ENCODE measurements at regions not wholly inside any gene's neighbourhood (a gene's known extent, or its start where the extent isn't known, plus 50 kb on each side); places are given as distances from the start of the nearest gene placed in this dataset.

DNA sequence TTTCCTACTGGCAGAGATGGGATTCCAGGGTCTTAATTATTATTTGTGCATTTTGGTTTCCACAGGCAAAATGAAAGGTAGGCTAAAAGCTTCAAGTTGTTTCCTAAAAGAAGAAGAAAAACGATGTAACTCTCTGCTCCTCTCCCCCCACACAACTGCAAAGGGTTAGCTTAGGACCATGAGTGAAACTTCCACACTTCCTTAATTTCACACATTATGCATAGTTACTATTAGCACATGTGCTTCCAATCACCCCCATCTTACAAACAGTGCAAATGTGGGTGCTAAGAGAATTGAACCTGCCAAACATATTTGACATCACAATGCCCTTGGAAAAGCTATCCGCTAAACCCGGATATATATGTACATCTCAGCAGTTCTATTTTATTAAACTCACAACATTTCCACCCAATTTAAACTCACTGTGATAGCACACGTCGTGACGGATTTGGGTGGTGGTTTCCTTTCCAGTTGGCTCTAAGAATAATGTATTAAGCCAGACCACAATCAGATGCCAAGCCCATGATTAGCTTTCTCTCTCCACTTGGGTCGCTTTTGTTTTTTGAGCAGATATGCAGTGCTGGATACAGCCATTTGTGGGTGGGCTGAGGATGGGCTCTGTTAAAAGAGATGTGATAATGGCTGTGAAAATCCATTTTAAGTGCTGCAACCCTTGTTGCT, 245.0 kb upstream of the POU2AF2 start:
- Mint-ChIP-seq H3K9me3 (no peaks in the 10 kb centered on the region), H3K4me1 (ENCODE audit: low read depth) (no peaks in the 10 kb centered on the region), H3K36me3 (ENCODE audit: low read depth) (no peaks in the 10 kb centered on the region), H3K27ac (no peak overlapping the region), H3K4me3 (ENCODE audit: low read depth) (no peak overlapping the region), H3K27me3 (ENCODE audit: low read depth) (no peaks in the 10 kb centered on the region)
- DNase-seq (ENCODE audit: low spot score) = no peak
- intact Hi-C loops (cut with micrococcal nuclease) = no loop called here

DNA sequence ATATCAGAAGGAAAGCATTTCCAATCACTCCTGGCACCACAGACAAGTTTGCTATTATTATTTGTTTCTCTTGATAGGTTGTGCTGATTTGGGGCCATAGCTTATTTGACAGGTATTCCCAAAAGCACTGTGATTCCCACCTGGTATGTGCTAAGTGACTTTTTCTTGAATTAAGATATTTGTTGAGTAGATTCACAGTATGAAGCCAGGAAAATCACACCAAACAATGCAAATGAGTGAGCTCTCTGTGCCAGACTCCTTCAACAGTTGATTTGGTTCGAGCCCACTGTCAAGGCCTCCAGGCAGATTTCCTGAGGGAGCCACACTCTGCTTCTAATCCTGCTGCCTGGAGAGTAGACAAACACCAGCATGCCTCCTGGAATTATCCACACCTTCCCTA, 253.0 kb upstream of the POU2AF2 start:
- Mint-ChIP-seq H3K9me3 (no peaks in the 10 kb centered on the region), H3K27ac (no peak overlapping the region), H3K4me1 (ENCODE audit: low read depth) (no peaks in the 10 kb centered on the region), H3K36me3 (ENCODE audit: low read depth) (no peaks in the 10 kb centered on the region), H3K4me3 (ENCODE audit: low read depth) (no peak overlapping the region), H3K27me3 (ENCODE audit: low read depth) (no peaks in the 10 kb centered on the region)
- intact Hi-C loops (cut with micrococcal nuclease) = no loop called here
- no peak for DNase-seq (ENCODE audit: low spot score)

GRCh38 chr11:110991661-110992355, 253.7 kb upstream of the POU2AF2 start:
- no peak for DNase-seq (ENCODE audit: low spot score)
- Mint-ChIP-seq H3K27ac (no peak overlapping the region), H3K9me3 (no peaks in the 10 kb centered on the region), H3K4me3 (ENCODE audit: low read depth) (no peak overlapping the region), H3K4me1 (ENCODE audit: low read depth) (no peaks in the 10 kb centered on the region), H3K36me3 (ENCODE audit: low read depth) (no peaks in the 10 kb centered on the region), H3K27me3 (ENCODE audit: low read depth) (no peaks in the 10 kb centered on the region)
- intact Hi-C loops (cut with micrococcal nuclease) = no loop called here

- H3K27ac Mint-ChIP-seq = no peak overlapping the region
- no peaks in the 10 kb centered on the region for H3K27me3 Mint-ChIP-seq (ENCODE audit: low read depth)
- no peaks in the 10 kb centered on the region for H3K36me3 Mint-ChIP-seq (ENCODE audit: low read depth)
- no peak overlapping the region for H3K4me3 Mint-ChIP-seq (ENCODE audit: low read depth)
- no peaks in the 10 kb centered on the region for H3K4me1 Mint-ChIP-seq (ENCODE audit: low read depth)
- intact Hi-C loops (cut with micrococcal nuclease) = no loop called here
- H3K9me3 Mint-ChIP-seq = no peaks in the 10 kb centered on the region
- no peak for DNase-seq (ENCODE audit: low spot score)
Measured at GRCh38 chr11:110990311-110990710, 255.2 kb upstream of the POU2AF2 start.

- Mint-ChIP-seq H3K4me3 (ENCODE audit: low read depth) (no peak overlapping the region), H3K36me3 (ENCODE audit: low read depth) (no peaks in the 10 kb centered on the region)
- intact Hi-C loops (cut with micrococcal nuclease) = no loop called here
Measured at GRCh38 chr11:110989428-110990133, 255.9 kb upstream of the POU2AF2 start.

DNA sequence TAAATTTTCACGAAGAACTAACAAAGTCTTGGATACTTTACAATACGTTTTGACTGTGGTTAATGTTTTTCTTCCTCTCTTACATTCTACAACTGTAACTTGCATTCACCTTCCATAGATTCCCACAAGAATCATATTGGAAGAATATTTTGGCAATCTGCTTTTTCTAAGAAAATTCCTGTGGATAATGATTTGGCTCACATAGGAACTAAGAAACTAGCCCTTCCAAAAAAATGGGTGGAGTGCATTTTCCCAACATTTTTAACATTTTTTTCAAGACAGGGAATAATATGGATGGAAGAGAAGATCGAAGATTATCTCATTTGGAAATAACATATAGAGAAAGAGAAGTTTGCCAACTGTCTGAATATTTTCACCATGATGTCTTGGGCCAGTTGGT, 256.9 kb upstream of the POU2AF2 start:
- no peaks in the 10 kb centered on the region for H3K9me3 Mint-ChIP-seq
- no peak for DNase-seq (ENCODE audit: low spot score)
- no peaks in the 10 kb centered on the region for H3K27me3 Mint-ChIP-seq (ENCODE audit: low read depth)
- no peaks in the 10 kb centered on the region for H3K36me3 Mint-ChIP-seq (ENCODE audit: low read depth)
- no peaks in the 10 kb centered on the region for H3K4me1 Mint-ChIP-seq (ENCODE audit: low read depth)
- H3K4me3 Mint-ChIP-seq (ENCODE audit: low read depth) = no peak overlapping the region
- intact Hi-C loops (cut with micrococcal nuclease) = no loop called here
- no peak overlapping the region for H3K27ac Mint-ChIP-seq

More at GRCh38 chr11:110989428-110990133, 255.9 kb upstream of the POU2AF2 start:
- Mint-ChIP-seq H3K27me3 (ENCODE audit: low read depth) (no peaks in the 10 kb centered on the region), H3K9me3 (no peaks in the 10 kb centered on the region), H3K27ac (no peak overlapping the region), H3K4me1 (ENCODE audit: low read depth) (no peaks in the 10 kb centered on the region)
- no peak for DNase-seq (ENCODE audit: low spot score)

- no peaks in the 10 kb centered on the region for H3K9me3 Mint-ChIP-seq
- H3K4me1 Mint-ChIP-seq (ENCODE audit: low read depth) = no peaks in the 10 kb centered on the region
- H3K27ac Mint-ChIP-seq = no peak overlapping the region
- no peak overlapping the region for H3K4me3 Mint-ChIP-seq (ENCODE audit: low read depth)
- intact Hi-C loops (cut with micrococcal nuclease) = no loop called here
- no peaks in the 10 kb centered on the region for H3K27me3 Mint-ChIP-seq (ENCODE audit: low read depth)
- no peaks in the 10 kb centered on the region for H3K36me3 Mint-ChIP-seq (ENCODE audit: low read depth)
- no peak for DNase-seq (ENCODE audit: low spot score)
Measured at GRCh38 chr11:110986016-110986415, 259.5 kb upstream of the POU2AF2 start.

DNA sequence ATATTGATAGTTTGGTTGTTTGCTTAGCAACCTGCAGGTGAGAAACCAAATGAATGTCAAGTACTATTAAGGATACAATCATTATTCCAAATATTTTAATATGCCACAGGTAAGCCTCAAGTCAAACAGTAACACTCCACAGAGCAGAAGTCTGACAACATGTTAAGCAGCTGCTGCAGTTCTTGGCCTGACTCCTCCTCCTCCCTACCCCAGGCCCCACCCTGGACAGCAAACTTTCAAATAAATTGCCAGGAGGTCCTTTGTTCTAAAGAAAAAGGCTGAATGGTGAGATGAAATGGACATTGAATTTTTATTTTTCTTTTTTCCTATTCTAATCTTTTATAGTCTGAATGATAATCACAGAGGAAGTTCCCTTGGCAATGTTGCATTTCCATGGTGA, 260.0 kb upstream of the POU2AF2 start:
- no peaks in the 10 kb centered on the region for H3K27me3 Mint-ChIP-seq (ENCODE audit: low read depth)
- H3K9me3 Mint-ChIP-seq = no peaks in the 10 kb centered on the region
- intact Hi-C loops (cut with micrococcal nuclease) = no loop called here
- no peak overlapping the region for H3K4me3 Mint-ChIP-seq (ENCODE audit: low read depth)
- H3K36me3 Mint-ChIP-seq (ENCODE audit: low read depth) = no peaks in the 10 kb centered on the region
- no peak for DNase-seq (ENCODE audit: low spot score)
- no peaks in the 10 kb centered on the region for H3K4me1 Mint-ChIP-seq (ENCODE audit: low read depth)
- no peak overlapping the region for H3K27ac Mint-ChIP-seq

- H3K4me3 Mint-ChIP-seq (ENCODE audit: low read depth) = no peak overlapping the region
- DNase-seq (ENCODE audit: low spot score) = no peak
- H3K9me3 Mint-ChIP-seq = no peaks in the 10 kb centered on the region
- no peaks in the 10 kb centered on the region for H3K4me1 Mint-ChIP-seq (ENCODE audit: low read depth)
- H3K27me3 Mint-ChIP-seq (ENCODE audit: low read depth) = no peaks in the 10 kb centered on the region
- intact Hi-C loops (cut with micrococcal nuclease) = no loop called here
- no peak overlapping the region for H3K27ac Mint-ChIP-seq
- H3K36me3 Mint-ChIP-seq (ENCODE audit: low read depth) = no peaks in the 10 kb centered on the region
Measured at GRCh38 chr11:110984693-110985092, 260.8 kb upstream of the POU2AF2 start.

DNA sequence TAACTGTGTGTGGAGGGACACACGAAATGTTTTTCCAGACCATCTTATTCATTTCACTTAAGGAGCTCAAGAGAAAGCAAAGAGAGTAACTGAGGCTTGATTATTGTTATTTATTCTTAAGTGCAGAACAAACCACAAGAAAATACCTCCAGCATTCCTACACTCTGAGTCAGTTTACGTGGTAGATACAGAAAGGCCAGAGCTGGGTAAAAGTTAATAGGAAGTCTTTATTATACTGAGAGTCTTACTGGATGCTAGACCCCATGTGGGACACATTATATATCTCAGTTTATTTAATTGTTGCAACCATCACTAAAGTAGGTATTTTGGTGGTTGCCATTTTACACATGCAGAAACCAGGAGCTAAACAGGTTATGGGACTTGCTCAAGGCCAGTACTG, 261.4 kb upstream of the POU2AF2 start:
- intact Hi-C loops (cut with micrococcal nuclease) = no loop called here

DNA sequence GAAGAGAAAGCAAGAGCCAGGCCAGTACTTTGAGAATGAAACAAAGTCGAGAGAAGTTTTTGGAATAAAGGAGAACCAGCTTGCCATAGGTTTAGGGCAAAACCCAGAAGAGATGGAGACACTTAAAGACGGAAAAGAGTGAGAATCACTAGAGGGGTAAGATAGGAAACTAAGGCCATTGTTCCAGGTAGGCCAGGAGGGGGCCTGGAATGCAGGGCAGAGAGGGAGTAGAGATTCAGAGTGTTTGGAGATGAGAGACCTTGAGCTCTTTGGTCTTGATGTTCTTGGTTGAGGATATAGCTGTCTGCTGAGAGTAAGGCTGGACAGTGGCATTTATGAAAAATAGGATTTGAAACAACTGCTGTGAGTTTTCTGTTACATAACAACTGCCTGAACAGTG, 263.3 kb upstream of the POU2AF2 start:
- Mint-ChIP-seq H3K27me3 (ENCODE audit: low read depth) (no peaks in the 10 kb centered on the region), H3K27ac (no peak overlapping the region), H3K4me1 (ENCODE audit: low read depth) (no peaks in the 10 kb centered on the region), H3K4me3 (ENCODE audit: low read depth) (no peak overlapping the region), H3K36me3 (ENCODE audit: low read depth) (no peaks in the 10 kb centered on the region), H3K9me3 (no peaks in the 10 kb centered on the region)
- DNase-seq (ENCODE audit: low spot score) = no peak
- intact Hi-C loops (cut with micrococcal nuclease) = no loop called here

More for the DNA sequence above, 261.4 kb upstream of the POU2AF2 start:
- Mint-ChIP-seq H3K27ac (no peak overlapping the region), H3K4me3 (ENCODE audit: low read depth) (no peak overlapping the region), H3K4me1 (ENCODE audit: low read depth) (no peaks in the 10 kb centered on the region), H3K9me3 (no peaks in the 10 kb centered on the region), H3K27me3 (ENCODE audit: low read depth) (no peaks in the 10 kb centered on the region), H3K36me3 (ENCODE audit: low read depth) (no peaks in the 10 kb centered on the region)
- DNase-seq (ENCODE audit: low spot score) = no peak

DNA sequence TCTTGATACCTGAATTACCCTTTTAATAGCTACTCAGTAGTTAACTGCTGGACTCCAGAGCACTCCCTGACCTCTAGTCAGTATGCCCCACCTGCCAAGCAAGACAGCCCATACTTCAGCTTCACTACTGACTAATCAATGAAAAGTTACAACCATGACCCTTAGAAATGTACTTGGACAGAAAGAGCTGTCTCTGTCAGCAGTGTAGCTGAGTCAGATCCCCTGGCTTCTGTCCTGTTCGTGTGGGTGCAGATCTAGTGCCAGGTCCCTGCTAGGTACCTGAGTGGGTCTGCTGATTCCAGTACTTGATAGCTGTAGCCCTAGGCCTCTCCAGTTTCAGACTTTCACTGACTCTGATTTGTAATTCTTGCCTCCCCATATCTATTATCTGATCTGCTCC, 265.8 kb upstream of the POU2AF2 start:
- H3K36me3 Mint-ChIP-seq (ENCODE audit: low read depth) = no peaks in the 10 kb centered on the region
- H3K27me3 Mint-ChIP-seq (ENCODE audit: low read depth) = no peaks in the 10 kb centered on the region
- DNase-seq (ENCODE audit: low spot score) = no peak
- H3K4me3 Mint-ChIP-seq (ENCODE audit: low read depth) = no peak overlapping the region
- H3K9me3 Mint-ChIP-seq = no peaks in the 10 kb centered on the region
- no peaks in the 10 kb centered on the region for H3K4me1 Mint-ChIP-seq (ENCODE audit: low read depth)
- intact Hi-C loops (cut with micrococcal nuclease) = no loop called here
- no peak overlapping the region for H3K27ac Mint-ChIP-seq

GRCh38 chr11:110977661-110978060, 265.4 kb upstream of the ARHGAP20 start:
- intact Hi-C loops (cut with micrococcal nuclease) = no loop called here
- no peaks in the 10 kb centered on the region for H3K4me1 Mint-ChIP-seq (ENCODE audit: low read depth)
- no peaks in the 10 kb centered on the region for H3K27me3 Mint-ChIP-seq (ENCODE audit: low read depth)
- no peaks in the 10 kb centered on the region for H3K9me3 Mint-ChIP-seq
- no peak overlapping the region for H3K27ac Mint-ChIP-seq
- H3K36me3 Mint-ChIP-seq (ENCODE audit: low read depth) = no peaks in the 10 kb centered on the region
- no peak overlapping the region for H3K4me3 Mint-ChIP-seq (ENCODE audit: low read depth)
- no peak for DNase-seq (ENCODE audit: low spot score)
